ENCODE measurements at regions not wholly inside any gene's neighbourhood (a gene's known extent, or its start where the extent isn't known, plus 50 kb on each side); places are given as distances from the start of the nearest gene placed in this dataset.

DNA sequence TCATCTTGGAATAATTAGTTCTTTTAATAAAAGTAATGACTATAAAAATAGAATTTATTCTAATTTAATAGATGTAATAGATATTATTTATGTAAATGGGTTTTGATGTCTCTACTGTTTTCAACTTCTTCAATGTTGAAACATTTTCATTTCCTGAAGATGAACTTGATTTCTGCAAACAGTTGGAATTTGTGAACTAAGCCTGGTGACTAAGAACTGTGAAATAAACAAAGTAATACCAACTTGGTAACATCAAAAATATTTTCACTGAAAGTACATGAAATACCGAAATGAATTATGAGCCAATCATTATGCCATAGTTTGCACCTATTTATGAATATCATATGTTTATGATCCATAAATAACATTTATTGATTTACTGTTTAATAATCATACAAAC lies 143.8 kb upstream of the FGF10 start:
- TF ChIP-seq, protein P1, sequence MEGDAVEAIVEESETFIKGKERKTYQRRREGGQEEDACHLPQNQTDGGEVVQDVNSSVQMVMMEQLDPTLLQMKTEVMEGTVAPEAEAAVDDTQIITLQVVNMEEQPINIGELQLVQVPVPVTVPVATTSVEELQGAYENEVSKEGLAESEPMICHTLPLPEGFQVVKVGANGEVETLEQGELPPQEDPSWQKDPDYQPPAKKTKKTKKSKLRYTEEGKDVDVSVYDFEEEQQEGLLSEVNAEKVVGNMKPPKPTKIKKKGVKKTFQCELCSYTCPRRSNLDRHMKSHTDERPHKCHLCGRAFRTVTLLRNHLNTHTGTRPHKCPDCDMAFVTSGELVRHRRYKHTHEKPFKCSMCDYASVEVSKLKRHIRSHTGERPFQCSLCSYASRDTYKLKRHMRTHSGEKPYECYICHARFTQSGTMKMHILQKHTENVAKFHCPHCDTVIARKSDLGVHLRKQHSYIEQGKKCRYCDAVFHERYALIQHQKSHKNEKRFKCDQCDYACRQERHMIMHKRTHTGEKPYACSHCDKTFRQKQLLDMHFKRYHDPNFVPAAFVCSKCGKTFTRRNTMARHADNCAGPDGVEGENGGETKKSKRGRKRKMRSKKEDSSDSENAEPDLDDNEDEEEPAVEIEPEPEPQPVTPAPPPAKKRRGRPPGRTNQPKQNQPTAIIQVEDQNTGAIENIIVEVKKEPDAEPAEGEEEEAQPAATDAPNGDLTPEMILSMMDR (IDR thresholded peaks at IDR 0.05; ENCODE audit: insufficient read depth, low read depth, low read length): no peak
- TF ChIP-seq EZH2 (IDR thresholded peaks at IDR 0.05; ENCODE audit: insufficient read depth, low read length): no peak

All from astrocyte (in vitro differentiated cells and primary cell).